HAP-1 (cell line): ENCODE measurements at regions not wholly inside any gene's neighbourhood (a gene's known extent, or its start where the extent isn't known, plus 50 kb on each side); places are given as distances from the start of the nearest gene placed in this dataset.

Experiments used
- DNase-seq, 2 experiments: peaks; one replicate each; pipeline ENCODE4 v3.0.0-alpha.2; 2016 to 2020; ENCODE audit warnings: low spot score in 2 of 2
- H3K27me3 ChIP-seq: fragments of 250-450 bp; sonication (Bioruptor Pico); 2 replicates; pipeline ENCODE4 v1.5.1; 2020; ENCODE audit warnings: low read depth, mild to moderate bottlenecking, moderate library complexity
- H3K36me3 ChIP-seq: fragments of 250-450 bp; sonication (Bioruptor Pico); replicated peaks from 2 replicates; pipeline ENCODE4 v1.5.1; 2020; ENCODE audit warnings: mild to moderate bottlenecking
- H3K4me1 ChIP-seq: fragments of 250-450 bp; sonication (Bioruptor Pico); 2 replicates; pipeline ENCODE4 v1.5.1; 2020; ENCODE audit warnings: mild to moderate bottlenecking
- H3K4me3 ChIP-seq: fragments of 250-450 bp; sonication (Bioruptor Pico); 2 replicates; pipeline ENCODE4 v1.5.1; 2020; ENCODE audit warnings: mild to moderate bottlenecking, moderate library complexity
- H3K9me3 ChIP-seq: fragments of 250-450 bp; sonication (Bioruptor Pico); 2 replicates; pipeline ENCODE4 v1.5.1; 2020; ENCODE audit warnings: mild to moderate bottlenecking, moderate library complexity
- in situ Hi-C: fragments of 300-500 bp; cut with MboI; formaldehyde crosslinking; loops from 3 replicates; pipeline ENCODE4 v1.14.3; 2020; ENCODE audit warnings: low sequenced_read_pairs, inconsistent platforms, mixed read lengths

GRCh38 chr17:79424471-79425185, 186.2 kb downstream of the RBFOX3 start:
- H3K36me3 ChIP-seq: no peaks in the 10 kb centered on the region
- no peaks in the 10 kb centered on the region for H3K9me3 ChIP-seq
- no peaks in the 10 kb centered on the region for H3K4me1 ChIP-seq
- H3K4me3 ChIP-seq: no peak overlapping the region
- in situ Hi-C loops: no loop called here
- peaks cover 15% of the 10 kb centered on the region for H3K27me3 ChIP-seq
- no peak for DNase-seq

- Histone ChIP-seq H3K9me3 (no peaks in the 10 kb centered on the region), H3K4me1 (no peaks in the 10 kb centered on the region), H3K4me3 (no peak overlapping the region), H3K36me3 (no peaks in the 10 kb centered on the region), H3K27me3 (peaks cover 15% of the 10 kb centered on the region)
- in situ Hi-C loops: no loop called here
- DNase-seq: no peak
These were observed 186.9 kb downstream of the RBFOX3 start for GRCh38 chr17:79423811-79424465.

GRCh38 chr17:79422236-79422635, 188.6 kb downstream of the RBFOX3 start:
- H3K36me3 ChIP-seq: no peaks in the 10 kb centered on the region
- DNase-seq: no peak
- no peaks in the 10 kb centered on the region for H3K9me3 ChIP-seq
- no peaks in the 10 kb centered on the region for H3K4me1 ChIP-seq
- H3K4me3 ChIP-seq: no peak overlapping the region
- H3K27me3 ChIP-seq: peaks cover 16% of the 10 kb centered on the region
- in situ Hi-C loops: no loop called here

GRCh38 chr17:79420318-79421243, 190.3 kb downstream of the RBFOX3 start:
- H3K4me3 ChIP-seq: no peak overlapping the region
- no peaks in the 10 kb centered on the region for H3K36me3 ChIP-seq
- DNase-seq: no peak
- H3K4me1 ChIP-seq: no peaks in the 10 kb centered on the region
- in situ Hi-C loops: no loop called here
- peaks cover 29% of the 10 kb centered on the region; the same call in 1 of the 2 replicates for H3K27me3 ChIP-seq
- H3K9me3 ChIP-seq: no peaks in the 10 kb centered on the region

GRCh38 chr17:79417476-79417988, 193.3 kb downstream of the RBFOX3 start:
- Histone ChIP-seq H3K9me3 (no peaks in the 10 kb centered on the region), H3K4me3 (no peak overlapping the region), H3K27me3 (peaks cover 43% of the 10 kb centered on the region), H3K4me1 (no peaks in the 10 kb centered on the region), H3K36me3 (no peaks in the 10 kb centered on the region)
- no peak for DNase-seq
- in situ Hi-C loops: no loop called here

GRCh38 chr17:79415909-79416308, 194.9 kb downstream of the RBFOX3 start:
- Histone ChIP-seq H3K4me1 (no peaks in the 10 kb centered on the region), H3K27me3 (peaks cover 43% of the 10 kb centered on the region), H3K4me3 (no peak overlapping the region), H3K36me3 (no peaks in the 10 kb centered on the region), H3K9me3 (no peaks in the 10 kb centered on the region)
- DNase-seq: no peak
- in situ Hi-C loops: no loop called here

GRCh38 chr17:79415365-79415764, 195.5 kb downstream of the RBFOX3 start:
- Histone ChIP-seq H3K27me3 (peaks cover 43% of the 10 kb centered on the region), H3K36me3 (no peaks in the 10 kb centered on the region), H3K9me3 (no peaks in the 10 kb centered on the region), H3K4me1 (no peaks in the 10 kb centered on the region), H3K4me3 (no peak overlapping the region)
- no peak for DNase-seq
- in situ Hi-C loops: no loop called here

- Histone ChIP-seq H3K4me1 (no peaks in the 10 kb centered on the region), H3K4me3 (no peak overlapping the region), H3K36me3 (no peaks in the 10 kb centered on the region), H3K9me3 (no peaks in the 10 kb centered on the region), H3K27me3 (peaks cover 46% of the 10 kb centered on the region)
- in situ Hi-C loops: no loop called here
- no peak for DNase-seq
These were observed 196.0 kb downstream of the RBFOX3 start for GRCh38 chr17:79414793-79415211.

- peaks cover 51% of the 10 kb centered on the region for H3K27me3 ChIP-seq
- H3K4me1 ChIP-seq: no peaks in the 10 kb centered on the region
- H3K9me3 ChIP-seq: no peaks in the 10 kb centered on the region
- in situ Hi-C loops: no loop called here
- H3K36me3 ChIP-seq: no peaks in the 10 kb centered on the region
- DNase-seq: no peak
- no peak overlapping the region for H3K4me3 ChIP-seq
These were observed 196.6 kb downstream of the RBFOX3 start for GRCh38 chr17:79414063-79414792.

GRCh38 chr17:79413611-79414010, 197.2 kb downstream of the RBFOX3 start:
- Histone ChIP-seq H3K4me3 (no peak overlapping the region), H3K9me3 (no peaks in the 10 kb centered on the region)
- in situ Hi-C loops: no loop called here

GRCh38 chr17:79412886-79413390, 197.9 kb downstream of the RBFOX3 start:
- Histone ChIP-seq H3K36me3 (no peaks in the 10 kb centered on the region), H3K4me1 (no peaks in the 10 kb centered on the region), H3K9me3 (no peaks in the 10 kb centered on the region), H3K4me3 (no peak overlapping the region), H3K27me3 (peaks cover 64% of the 10 kb centered on the region)
- in situ Hi-C loops: no loop called here
- DNase-seq: no peak

More at GRCh38 chr17:79413611-79414010, 197.2 kb downstream of the RBFOX3 start:
- Histone ChIP-seq H3K36me3 (no peaks in the 10 kb centered on the region), H3K4me1 (no peaks in the 10 kb centered on the region), H3K27me3 (peaks cover 57% of the 10 kb centered on the region)
- no peak for DNase-seq

GRCh38 chr17:79412110-79412509, 198.7 kb downstream of the RBFOX3 start:
- H3K4me1 ChIP-seq: no peaks in the 10 kb centered on the region
- H3K36me3 ChIP-seq: no peaks in the 10 kb centered on the region
- no peak overlapping the region for H3K4me3 ChIP-seq
- H3K9me3 ChIP-seq: no peaks in the 10 kb centered on the region
- peaks cover 64% of the 10 kb centered on the region for H3K27me3 ChIP-seq
- in situ Hi-C loops: no loop called here
- DNase-seq: no peak

- Histone ChIP-seq H3K27me3 (peaks cover 64% of the 10 kb centered on the region), H3K4me1 (no peaks in the 10 kb centered on the region), H3K4me3 (no peak overlapping the region), H3K36me3 (no peaks in the 10 kb centered on the region), H3K9me3 (no peaks in the 10 kb centered on the region)
- in situ Hi-C loops: no loop called here
- no peak for DNase-seq
These were observed 199.4 kb downstream of the RBFOX3 start for GRCh38 chr17:79411419-79411818.
